GM18870 (cell line): ENCODE measurements at regions not wholly inside any gene's neighbourhood (a gene's known extent, or its start where the extent isn't known, plus 50 kb on each side); places are given as distances from the start of the nearest gene placed in this dataset.

Experiments used
- ATAC-seq: cut with Tn5 transposase; IDR thresholded peaks from one replicate; pipeline ENCODE4 v1.9.1; 2021; ENCODE audit warnings: moderate library complexity; ENCODE audit not compliant: unreplicated experiment

- ATAC-seq, result no peak
These were observed 59.4 kb upstream of the HS3ST2 start for GRCh38 chr16:22754577-22754976.

- ATAC-seq, result no peak
These were observed 56.8 kb upstream of the HS3ST2 start for GRCh38 chr16:22757202-22757601.

- no peak for ATAC-seq
These were observed 51.5 kb upstream of the HS3ST2 start for GRCh38 chr16:22762486-22762885.

GRCh38 chr16:22763437-22764080, 50.4 kb upstream of the HS3ST2 start:
- no peak for ATAC-seq
